Lung (tissue), 11 donors: ENCODE measurements at regions not wholly inside any gene's neighbourhood (a gene's known extent, or its start where the extent isn't known, plus 50 kb on each side); places are given as distances from the start of the nearest gene placed in this dataset.

ENCODE experiments used
- ATAC-seq: fragments of 200-7000 bp; cut with Tn5 transposase; one replicate; pipeline ENCODE4 v1.9.1; 2020; ENCODE audit warnings: moderate number of reproducible peaks; ENCODE audit not compliant: insufficient read depth, low FRiP score
- DNase-seq, 3 donors: peaks; one replicate each; pipeline ENCODE4 v3.0.0-alpha.2; 2013 to 2017
- H3K27ac ChIP-seq, 2 donors: one replicate each; pipeline ENCODE4 v1.5.1; 2013; ENCODE audit warnings: mild to moderate bottlenecking in 2 of 2, moderate library complexity in 2 of 2, control low read depth in 1 of 2, inconsistent platforms in 1 of 2, low read depth in 1 of 2, low read length in 1 of 2
- H3K27me3 ChIP-seq, 3 donors: one replicate each; pipeline ENCODE4 v1.5.1; 2013; ENCODE audit warnings: low read length in 2 of 3; ENCODE audit not compliant: control insufficient read depth in 3 of 3, insufficient read depth in 3 of 3
- H3K36me3 ChIP-seq, 4 donors: one replicate each; pipeline ENCODE4 v1.5.1; 2013; ENCODE audit warnings: low read length in 4 of 4, mild to moderate bottlenecking in 1 of 4, moderate library complexity in 1 of 4; ENCODE audit not compliant: control insufficient read depth in 4 of 4, insufficient read depth in 4 of 4
- H3K4me1 ChIP-seq, 5 donors: one replicate each; pipeline ENCODE4 v1.5.1; 2013; ENCODE audit warnings: low read length in 5 of 5, mild to moderate bottlenecking in 2 of 5, moderate library complexity in 1 of 5; ENCODE audit not compliant: control insufficient read depth in 5 of 5, insufficient read depth in 5 of 5
- H3K4me3 ChIP-seq: one replicate; pipeline ENCODE4 v1.5.1; 2013; ENCODE audit warnings: mild to moderate bottlenecking, control low read depth, moderate library complexity
- H3K9ac ChIP-seq, 2 donors: one replicate each; pipeline ENCODE4 v1.5.1; 2013; ENCODE audit warnings: low read length in 2 of 2, control low read depth in 1 of 2; ENCODE audit not compliant: insufficient read depth in 1 of 2
- H3K9me3 ChIP-seq, 4 donors: one replicate each; pipeline ENCODE4 v1.5.1; 2013; ENCODE audit warnings: low read length in 3 of 4, mild to moderate bottlenecking in 1 of 4, moderate library complexity in 1 of 4; ENCODE audit not compliant: control insufficient read depth in 4 of 4, insufficient read depth in 3 of 4
- CTCF ChIP-seq: IDR thresholded peaks from 2 replicates; pipeline ENCODE4 v1.5.1; 2012; ENCODE audit warnings: mild to moderate bottlenecking; ENCODE audit errors: control extremely low read depth, extremely low read depth
- WGBS, 2 donors: extraction: QIAGEN DNeasy Blood & Tissue Kit; methylation state at CpG; one replicate each; pipeline ENCODE4 v1.1.7; 2013; 5-methylcytosine and 5-hydroxymethylcytosine counted together
- donor health status: control.
- donor health status: control.
- donor health status: Bipolar disorder and iron deficiency.
- donor health status: healthy.
- donor health status: DM: yes; HTN: yes; CAD: no.

GRCh38 chr7:138352570-138353461 lies 107.2 kb upstream of the TRIM24 start:
- peaks cover 0 to 3% (median 1%) of the 10 kb centered on the region in 4 donors for H3K9me3 ChIP-seq
- no peaks in the 10 kb centered on the region for H3K4me1 ChIP-seq
- no peak for ATAC-seq
- no peaks in the 10 kb centered on the region for H3K27me3 ChIP-seq
- H3K9ac ChIP-seq, result no peak overlapping the region
- DNase-seq, result peak in 1 of 3 donors; percentile 14
- H3K36me3 ChIP-seq, result no peaks in the 10 kb centered on the region
- TF ChIP-seq CTCF, result no peak
- H3K27ac ChIP-seq, result no peak overlapping the region
- H3K4me3 ChIP-seq, result no peak overlapping the region
- WGBS, 2 donors, result 88 to 93% methylated on average over 10 of the region's 10 CpGs

GRCh38 chr7:138354066-138354465 lies 106.0 kb upstream of the TRIM24 start:
- Histone ChIP-seq H3K27me3 (no peaks in the 10 kb centered on the region), H3K27ac (no peak overlapping the region), H3K9me3 (peaks cover 0 to 3% (median 1%) of the 10 kb centered on the region in 4 donors), H3K4me1 (no peaks in the 10 kb centered on the region), H3K9ac (no peak overlapping the region), H3K36me3 (no peaks in the 10 kb centered on the region), H3K4me3 (no peak overlapping the region)
- DNase-seq (no peak), ATAC-seq (no peak)
- no peak for TF ChIP-seq CTCF
- 81 to 86% methylated on average over 2 of the region's 2 CpGs for WGBS, 2 donors

- Histone ChIP-seq H3K9ac (no peak overlapping the region), H3K9me3 (peaks cover 0 to 1% (median under 1%) of the 10 kb centered on the region in 4 donors), H3K27ac (no peak overlapping the region), H3K4me3 (no peak overlapping the region), H3K27me3 (no peaks in the 10 kb centered on the region), H3K4me1 (no peaks in the 10 kb centered on the region), H3K36me3 (no peaks in the 10 kb centered on the region)
- DNase-seq, result no peak
- ATAC-seq, result no peak
- TF ChIP-seq CTCF, result no peak
- WGBS, 2 donors, result 95% methylated on average over 3 of the region's 3 CpGs
Measured at GRCh38 chr7:138355254-138355653, 104.8 kb upstream of the TRIM24 start.
